Peyer's patch (tissue), 4 donors: ENCODE measurements at regions not wholly inside any gene's neighbourhood (a gene's known extent, or its start where the extent isn't known, plus 50 kb on each side); places are given as distances from the start of the nearest gene placed in this dataset.

Experiments used
- POLR2A ChIP-seq, 2 donors: fragments of 450-650 bp; IDR thresholded peaks; one replicate each; pipeline ENCODE4 v1.5.1; 2017; ENCODE audit warnings: antibody characterized with exemption in 2 of 2, mild to moderate bottlenecking in 2 of 2, moderate library complexity in 2 of 2
- TF ChIP-seq, protein P1 (sequence below), 6 experiments: fragments of 450-650 bp in 4 of 6; fragments of 200-600 bp in 2 of 6; sonication (generic) in 1 of 6; IDR thresholded peaks; one replicate each; pipeline ENCODE4 v1.5.1; 2017 to 2019; ENCODE audit warnings: antibody characterized with exemption in 6 of 6, mild to moderate bottlenecking in 3 of 6, moderate library complexity in 1 of 6

GRCh38 chr14:55929136-55929535 lies 189.1 kb upstream of the PELI2 start:
- no peak for TF ChIP-seq POLR2A (IDR thresholded peaks at IDR 0.05)
- TF ChIP-seq, protein P1, sequence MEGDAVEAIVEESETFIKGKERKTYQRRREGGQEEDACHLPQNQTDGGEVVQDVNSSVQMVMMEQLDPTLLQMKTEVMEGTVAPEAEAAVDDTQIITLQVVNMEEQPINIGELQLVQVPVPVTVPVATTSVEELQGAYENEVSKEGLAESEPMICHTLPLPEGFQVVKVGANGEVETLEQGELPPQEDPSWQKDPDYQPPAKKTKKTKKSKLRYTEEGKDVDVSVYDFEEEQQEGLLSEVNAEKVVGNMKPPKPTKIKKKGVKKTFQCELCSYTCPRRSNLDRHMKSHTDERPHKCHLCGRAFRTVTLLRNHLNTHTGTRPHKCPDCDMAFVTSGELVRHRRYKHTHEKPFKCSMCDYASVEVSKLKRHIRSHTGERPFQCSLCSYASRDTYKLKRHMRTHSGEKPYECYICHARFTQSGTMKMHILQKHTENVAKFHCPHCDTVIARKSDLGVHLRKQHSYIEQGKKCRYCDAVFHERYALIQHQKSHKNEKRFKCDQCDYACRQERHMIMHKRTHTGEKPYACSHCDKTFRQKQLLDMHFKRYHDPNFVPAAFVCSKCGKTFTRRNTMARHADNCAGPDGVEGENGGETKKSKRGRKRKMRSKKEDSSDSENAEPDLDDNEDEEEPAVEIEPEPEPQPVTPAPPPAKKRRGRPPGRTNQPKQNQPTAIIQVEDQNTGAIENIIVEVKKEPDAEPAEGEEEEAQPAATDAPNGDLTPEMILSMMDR (IDR thresholded peaks at IDR 0.05), result no peak
